HG02852 (cell line): ENCODE measurements at regions not wholly inside any gene's neighbourhood (a gene's known extent, or its start where the extent isn't known, plus 50 kb on each side); places are given as distances from the start of the nearest gene placed in this dataset.

Experiments used
- ATAC-seq: cut with Tn5 transposase; IDR thresholded peaks from one replicate; pipeline ENCODE4 v1.9.1; 2021; ENCODE audit warnings: mild to moderate bottlenecking, moderate library complexity; ENCODE audit not compliant: unreplicated experiment

DNA sequence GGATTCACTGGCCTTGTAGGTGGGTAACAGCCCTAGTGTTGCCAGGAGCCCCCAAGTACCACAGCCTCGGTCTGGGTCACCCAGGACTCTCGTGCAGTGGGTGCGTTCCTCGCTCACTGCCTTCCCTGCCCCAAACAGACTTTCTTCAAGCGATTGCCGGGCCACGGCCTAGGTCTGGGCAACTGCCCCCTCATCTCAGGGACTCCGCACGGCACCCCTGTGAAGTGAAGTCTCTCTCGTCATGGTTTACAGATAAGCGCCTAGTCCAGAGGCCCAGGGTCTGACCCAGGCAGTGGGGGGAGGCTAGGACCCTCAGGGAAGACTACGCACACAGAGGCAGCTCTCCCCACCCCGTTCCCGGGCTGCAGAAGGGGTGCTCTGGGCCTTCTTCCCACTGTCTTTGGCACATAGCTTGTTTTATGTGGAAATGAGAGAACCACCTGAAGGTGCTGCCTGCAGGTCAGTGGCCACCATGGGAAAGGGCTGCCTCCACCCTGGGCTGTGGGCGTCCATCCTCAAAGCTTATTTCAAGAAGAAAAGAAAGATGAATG lies 220.8 kb downstream of the ERMARD start:
- no peak for ATAC-seq

- ATAC-seq: no peak
Observed at GRCh38 chr6:169971081-169971861, 219.8 kb downstream of the ERMARD start.

GRCh38 chr6:169970306-169970988 lies 219.0 kb downstream of the ERMARD start:
- no peak for ATAC-seq

GRCh38 chr6:169969372-169970099 lies 218.1 kb downstream of the ERMARD start:
- no peak for ATAC-seq

- no peak for ATAC-seq
Observed at GRCh38 chr6:169968541-169969270, 217.3 kb downstream of the ERMARD start.

- no peak for ATAC-seq
Observed at GRCh38 chr6:169967687-169968086, 216.3 kb downstream of the ERMARD start.

DNA sequence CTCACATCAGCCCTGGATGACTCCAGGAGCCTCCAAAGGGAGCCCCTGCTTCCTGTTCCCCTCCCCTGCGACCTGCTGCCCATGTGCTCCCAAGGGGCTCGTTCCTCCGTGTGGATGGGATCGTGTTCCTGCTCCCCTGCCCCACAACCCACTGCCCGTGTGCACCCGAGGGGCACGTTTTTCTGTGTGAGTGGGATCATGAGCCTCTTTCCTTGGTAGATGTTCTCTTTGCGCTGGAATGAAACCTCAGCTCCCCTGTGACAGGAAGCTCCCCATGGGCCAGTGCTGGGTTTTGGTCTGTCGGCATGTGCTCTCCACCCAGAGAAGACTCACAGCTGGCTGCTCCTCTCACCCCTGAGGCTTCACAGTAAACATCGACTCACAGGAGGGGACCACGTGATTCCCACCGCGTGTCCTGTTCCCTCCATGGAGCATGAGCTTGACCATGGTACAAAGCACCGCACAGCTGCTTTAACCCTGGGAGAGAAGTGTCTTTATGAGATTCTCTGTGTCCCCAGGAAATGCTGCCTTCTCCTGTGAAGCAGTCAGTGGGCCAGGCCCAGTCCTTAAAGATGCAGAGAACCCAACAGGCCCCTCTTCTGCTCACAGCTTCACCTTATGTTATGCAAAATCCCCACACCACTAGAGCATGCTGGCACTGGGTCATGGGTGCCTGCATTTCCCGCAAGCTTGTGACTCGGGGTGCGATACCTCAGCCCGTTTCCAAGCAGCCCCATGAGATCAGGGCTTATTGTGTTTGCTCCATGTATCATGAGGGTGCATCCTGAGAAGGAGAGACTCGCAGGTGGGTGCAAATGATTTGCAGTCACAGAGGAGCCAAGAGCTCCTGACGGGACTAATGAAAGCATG lies 215.1 kb downstream of the ERMARD start:
- no peak for ATAC-seq

GRCh38 chr6:169965657-169966311 lies 214.4 kb downstream of the ERMARD start:
- no peak for ATAC-seq

DNA sequence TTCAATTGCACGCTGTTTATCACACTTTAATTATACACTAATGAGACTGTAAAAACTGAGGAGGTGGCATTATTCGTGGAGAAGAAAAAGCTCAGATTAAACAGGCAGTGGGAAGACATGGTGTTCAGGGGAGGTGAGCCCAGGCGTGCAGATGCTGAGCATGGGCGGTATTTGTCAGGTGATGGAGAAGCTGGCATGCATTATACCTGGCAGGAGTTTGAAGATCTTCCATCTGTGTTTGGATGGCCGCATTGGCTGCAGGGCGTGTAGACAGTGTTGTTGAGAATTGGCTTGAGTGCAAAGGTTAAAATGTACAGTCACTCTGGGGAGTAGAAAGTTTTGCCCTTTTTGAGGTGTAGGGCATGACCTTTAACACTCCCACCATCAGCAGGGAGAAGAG lies 213.8 kb downstream of the ERMARD start:
- no peak for ATAC-seq

DNA sequence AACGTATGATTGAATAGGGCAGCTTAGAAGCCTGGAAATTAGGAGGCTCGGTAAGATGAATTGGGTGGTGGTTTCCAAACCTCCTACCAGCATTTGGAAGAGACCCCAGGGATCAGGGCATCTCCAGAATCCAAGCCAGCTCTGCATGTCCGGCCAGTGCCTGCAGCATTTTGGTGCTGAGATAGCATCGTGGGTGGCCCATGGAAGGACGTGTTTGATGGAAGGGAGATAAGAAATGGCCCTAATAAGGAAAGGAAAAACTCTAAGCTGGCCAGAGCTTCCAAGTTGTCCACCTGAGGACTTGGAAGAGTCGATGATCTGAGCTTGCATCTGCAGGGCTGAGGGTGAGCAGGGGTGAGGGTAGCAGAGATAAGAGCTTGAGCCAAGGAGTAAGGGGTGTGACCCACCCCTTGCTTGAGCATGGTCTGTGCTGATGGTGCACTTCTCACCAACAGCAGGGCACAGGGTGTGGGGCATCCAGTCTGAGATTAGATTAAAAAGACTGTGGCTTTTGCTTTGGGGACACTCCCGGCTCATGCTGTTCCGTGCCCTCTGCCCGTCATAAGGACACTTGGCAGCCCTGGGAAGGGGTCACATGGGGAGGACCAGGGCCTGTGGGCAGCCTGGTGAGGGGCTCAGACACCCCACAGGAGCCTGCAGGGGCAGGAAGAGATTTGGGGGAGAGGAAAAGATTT lies 213.2 kb downstream of the ERMARD start:
- no peak for ATAC-seq

- ATAC-seq: no peak
Observed at GRCh38 chr6:169963581-169964297, 212.3 kb downstream of the ERMARD start.

GRCh38 chr6:169962604-169963469 lies 211.4 kb downstream of the ERMARD start:
- ATAC-seq: no peak

- no peak for ATAC-seq
Observed at GRCh38 chr6:169961772-169962561, 210.5 kb downstream of the ERMARD start.

DNA sequence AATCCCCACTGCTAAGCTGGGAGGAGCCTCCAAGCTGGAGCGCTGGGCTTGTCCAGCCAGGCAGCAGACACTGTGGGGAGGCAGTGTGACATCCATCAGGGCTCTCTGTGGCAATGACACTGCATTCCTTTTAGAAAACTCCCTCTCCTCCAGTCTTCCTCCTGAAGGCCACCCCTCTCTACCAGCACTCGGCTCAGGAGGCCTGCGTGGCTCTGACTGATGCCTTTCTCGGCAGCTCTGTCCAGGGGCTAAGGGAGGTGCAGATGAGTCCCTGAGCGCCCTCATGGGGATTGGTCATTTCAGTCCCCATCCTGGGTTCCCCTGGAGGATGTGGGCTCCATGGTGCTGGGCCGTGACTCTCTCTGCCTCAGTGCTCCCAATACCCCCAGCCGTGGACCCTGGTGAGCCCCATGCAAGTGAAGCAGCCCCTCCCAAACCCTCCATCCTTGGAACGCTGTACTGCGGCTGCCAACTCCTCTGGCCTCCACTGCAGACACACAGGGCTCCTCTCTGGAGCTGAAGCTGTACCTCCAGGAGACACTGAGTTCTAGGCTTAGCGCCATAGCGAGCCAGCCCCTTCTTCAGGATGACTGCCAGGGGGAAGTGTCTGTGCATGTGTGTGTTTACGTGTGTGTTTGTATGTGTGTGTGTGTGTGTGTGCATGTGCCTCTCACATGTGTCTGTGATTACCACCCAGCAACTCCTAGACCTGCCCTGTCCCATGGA lies 209.6 kb downstream of the ERMARD start:
- no peak for ATAC-seq

GRCh38 chr6:169960521-169960885 lies 209.1 kb downstream of the ERMARD start:
- no peak for ATAC-seq

- ATAC-seq: no peak
Observed at GRCh38 chr6:169960003-169960344, 208.6 kb downstream of the ERMARD start.
